H9 (cell line): ENCODE measurements at regions not wholly inside any gene's neighbourhood (a gene's known extent, or its start where the extent isn't known, plus 50 kb on each side); places are given as distances from the start of the nearest gene placed in this dataset.

ENCODE experiments used
- DNase-seq: peaks from one replicate; pipeline ENCODE4 v3.0.0-alpha.2; 2017
- H2AFZ ChIP-seq: one replicate; pipeline ENCODE4 v1.6.1; 2013; ENCODE audit warnings: mild to moderate bottlenecking, low read length, control low read depth, moderate library complexity
- H2AK5ac ChIP-seq: 2 replicates; pipeline ENCODE4 v1.6.1; 2013; ENCODE audit warnings: low read length, control low read depth, mixed read lengths; ENCODE audit not compliant: insufficient read length
- H2BK120ac ChIP-seq: one replicate; pipeline ENCODE4 v1.6.1; 2013; ENCODE audit warnings: low read depth, mild to moderate bottlenecking, low read length, control low read depth, inconsistent platforms; ENCODE audit not compliant: poor library complexity, severe bottlenecking
- H2BK12ac ChIP-seq: 2 replicates; pipeline ENCODE4 v1.6.1; 2013; ENCODE audit warnings: low read length, control low read depth, mixed read lengths, low read depth; ENCODE audit not compliant: insufficient read length
- H2BK15ac ChIP-seq: 2 replicates; pipeline ENCODE4 v1.6.1; 2013; ENCODE audit warnings: low read depth, low read length, control low read depth
- H2BK20ac ChIP-seq: one replicate; pipeline ENCODE4 v1.6.1; 2013; ENCODE audit warnings: low read depth, mild to moderate bottlenecking, low read length, control low read depth, inconsistent platforms; ENCODE audit not compliant: poor library complexity, severe bottlenecking
- H2BK5ac ChIP-seq: 2 replicates; pipeline ENCODE4 v1.6.1; 2013; ENCODE audit warnings: low read length, control low read depth, mixed read lengths; ENCODE audit not compliant: insufficient read length
- H3K14ac ChIP-seq: 2 replicates; pipeline ENCODE4 v1.6.1; 2013; ENCODE audit warnings: low read length, control low read depth; ENCODE audit not compliant: insufficient read depth
- H3K18ac ChIP-seq: 2 replicates; pipeline ENCODE4 v1.6.1; 2013; ENCODE audit warnings: low read depth, mild to moderate bottlenecking, mixed read lengths, low read length, control low read depth; ENCODE audit not compliant: insufficient read length
- H3K23ac ChIP-seq: 2 replicates; pipeline ENCODE4 v1.6.1; 2013; ENCODE audit warnings: low read length, control low read depth, mixed read lengths, low read depth; ENCODE audit not compliant: insufficient read length
- H3K23me2 ChIP-seq: 2 replicates; pipeline ENCODE4 v1.6.1; 2013; ENCODE audit warnings: low read depth, mild to moderate bottlenecking, mixed read lengths, low read length, control low read depth; ENCODE audit not compliant: insufficient read length, poor library complexity, severe bottlenecking
- H3K27ac ChIP-seq: 2 replicates; pipeline ENCODE4 v1.5.1; 2013; ENCODE audit warnings: low read length, control low read depth, mixed read lengths, low read depth; ENCODE audit not compliant: insufficient read length
- H3K27me3 ChIP-seq: 2 replicates; pipeline ENCODE4 v1.6.1; 2013; ENCODE audit warnings: low read length, control low read depth, inconsistent platforms; ENCODE audit not compliant: insufficient read depth
- H3K4ac ChIP-seq: 2 replicates; pipeline ENCODE4 v1.6.1; 2013; ENCODE audit warnings: low read depth, mild to moderate bottlenecking, control low read depth, inconsistent platforms, low read length, moderate library complexity
- H3K4me1 ChIP-seq: 2 replicates; pipeline ENCODE4 v1.6.1; 2013; ENCODE audit warnings: low read length, control low read depth, inconsistent platforms; ENCODE audit not compliant: insufficient read depth
- H3K4me2 ChIP-seq: 2 replicates; pipeline ENCODE4 v1.6.1; 2013; ENCODE audit warnings: low read length, control low read depth, mixed read lengths; ENCODE audit not compliant: insufficient read length, insufficient read depth
- H3K56ac ChIP-seq: 2 replicates; pipeline ENCODE4 v1.6.1; 2013; ENCODE audit warnings: low read depth, mild to moderate bottlenecking, mixed read lengths, low read length, control low read depth; ENCODE audit not compliant: insufficient read length
- H3K79me1 ChIP-seq: 2 replicates; pipeline ENCODE4 v1.6.1; 2013; ENCODE audit warnings: low read depth, mild to moderate bottlenecking, moderate library complexity, low read length, control low read depth, inconsistent platforms; ENCODE audit not compliant: insufficient read depth, poor library complexity, severe bottlenecking
- H3K79me2 ChIP-seq: 2 replicates; pipeline ENCODE4 v1.6.1; 2013; ENCODE audit warnings: low read length, control low read depth, inconsistent platforms; ENCODE audit not compliant: insufficient read depth
- H3K9ac ChIP-seq: 2 replicates; pipeline ENCODE4 v1.6.1; 2013; ENCODE audit warnings: low read length, control low read depth, mixed read lengths; ENCODE audit not compliant: insufficient read length; ENCODE audit errors: extremely low read depth
- H3K9me3 ChIP-seq: one replicate; pipeline ENCODE4 v1.6.1; 2013; ENCODE audit warnings: low read depth, low read length, inconsistent platforms; ENCODE audit not compliant: control insufficient read depth
- H3T11ph ChIP-seq: one replicate; pipeline ENCODE4 v1.6.1; 2013; ENCODE audit warnings: mild to moderate bottlenecking, low read length, control low read depth, inconsistent platforms
- H4K20me1 ChIP-seq: one replicate; pipeline ENCODE4 v1.6.1; 2013; ENCODE audit not compliant: control insufficient read depth, insufficient read length, insufficient read depth
- H4K5ac ChIP-seq: 2 replicates; pipeline ENCODE4 v1.6.1; 2013; ENCODE audit warnings: low read depth, mild to moderate bottlenecking, mixed read lengths, low read length, control low read depth; ENCODE audit not compliant: insufficient read length
- H4K8ac ChIP-seq: replicated peaks from 2 replicates; pipeline ENCODE4 v1.6.1; 2013; ENCODE audit warnings: low read length, control low read depth, mixed read lengths, low read depth; ENCODE audit not compliant: insufficient read length
- H4K91ac ChIP-seq: 2 replicates; pipeline ENCODE4 v1.6.1; 2013; ENCODE audit warnings: low read depth, mild to moderate bottlenecking, moderate library complexity, mixed read lengths, low read length, control low read depth; ENCODE audit not compliant: insufficient read length
- H3K27ac Mint-ChIP-seq, 3 experiments: 2 replicates in 2 of 3; 3 replicates in 1 of 3; pipeline ENCODE4 v1.8.0; 2020 to 2021; ENCODE audit warnings: mixed read lengths in 3 of 3, mild to moderate bottlenecking in 1 of 3, moderate library complexity in 1 of 3
- H3K27me3 Mint-ChIP-seq: 2 replicates; pipeline ENCODE4 v1.8.0; 2021; ENCODE audit warnings: low read depth, mild to moderate bottlenecking, moderate library complexity, mixed read lengths
- H3K36me3 Mint-ChIP-seq, 3 experiments: 2 replicates in 2 of 3; 3 replicates in 1 of 3; pipeline ENCODE4 v1.8.0; 2020 to 2021; ENCODE audit warnings: low read depth in 3 of 3, mixed read lengths in 3 of 3; ENCODE audit not compliant: insufficient read depth in 1 of 3
- H3K4me1 Mint-ChIP-seq, 2 experiments: 2 replicates each; pipeline ENCODE4 v1.8.0; 2020; ENCODE audit warnings: mixed read lengths in 2 of 2
- H3K4me3 Mint-ChIP-seq, 2 experiments: 2 replicates in 1 of 2; 3 replicates in 1 of 2; pipeline ENCODE4 v1.8.0; 2020 to 2021; ENCODE audit warnings: mild to moderate bottlenecking in 2 of 2, mixed read lengths in 2 of 2, moderate library complexity in 1 of 2
- H3K9me3 Mint-ChIP-seq, 2 experiments: 2 replicates in 1 of 2; 3 replicates in 1 of 2; pipeline ENCODE4 v1.8.0; 2020; ENCODE audit warnings: mild to moderate bottlenecking in 2 of 2, mixed read lengths in 2 of 2, moderate library complexity in 1 of 2
- WGBS: extraction: QIAGEN DNeasy Blood & Tissue Kit; methylation state at CpG from one replicate; pipeline ENCODE4 v1.1.7; 2013; ENCODE audit warnings: missing lambda C conversion rate, low lambda C conversion rate, mixed read lengths; ENCODE audit not compliant: insufficient read length; ENCODE audit errors: extremely low coverage; 5-methylcytosine and 5-hydroxymethylcytosine counted together
- TF ChIP-seq, protein P1 (sequence below): fragments of 200-600 bp; sonication (generic); conservative IDR thresholded peaks from 3 replicates; pipeline ENCODE4 v1.8.0; 2021; ENCODE audit warnings: antibody characterized with exemption, mild to moderate bottlenecking

DNA sequence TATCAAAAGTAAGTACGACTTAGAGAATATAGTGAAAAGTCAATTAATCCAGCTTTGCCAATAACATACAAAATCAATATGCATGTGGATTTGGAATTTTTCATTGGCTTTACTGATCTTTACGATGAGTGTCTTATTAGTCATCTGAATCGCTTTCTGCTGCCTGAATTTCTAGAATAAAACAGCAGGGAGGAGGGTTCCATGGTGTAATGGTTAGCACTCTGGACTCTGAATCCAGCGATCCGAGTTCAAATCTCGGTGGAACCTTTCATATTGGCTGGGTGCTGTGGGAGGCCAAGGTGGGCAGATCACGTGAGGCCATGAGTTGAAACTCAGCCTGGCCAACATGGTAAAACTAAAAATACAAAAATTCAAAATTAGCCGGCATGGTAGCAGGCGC, 448.8 kb downstream of the RNF144B start:
- no peak overlapping the region for H3K14ac ChIP-seq
- no peaks in the 10 kb centered on the region for H3K9me3 ChIP-seq
- no peak overlapping the region for H3K27ac ChIP-seq
- no peak overlapping the region for H3K27ac Mint-ChIP-seq
- no peaks in the 10 kb centered on the region for H3K27me3 Mint-ChIP-seq
- H3K18ac ChIP-seq: no peak overlapping the region
- H4K8ac ChIP-seq: no peak overlapping the region
- H4K5ac ChIP-seq: no peak overlapping the region
- no peak overlapping the region for H2BK120ac ChIP-seq
- no peak overlapping the region for H2AFZ ChIP-seq
- H3K4ac ChIP-seq: no peak overlapping the region
- H3T11ph ChIP-seq: no peak overlapping the region
- no peaks in the 10 kb centered on the region for H3K4me1 ChIP-seq
- no peaks in the 10 kb centered on the region for H3K23me2 ChIP-seq
- H4K20me1 ChIP-seq: no peaks in the 10 kb centered on the region
- H3K4me2 ChIP-seq: no peak overlapping the region
- H3K9me3 Mint-ChIP-seq: no peaks in the 10 kb centered on the region
- H3K36me3 Mint-ChIP-seq: no peaks in the 10 kb centered on the region
- no peak overlapping the region for H2AK5ac ChIP-seq
- H3K79me2 ChIP-seq: no peaks in the 10 kb centered on the region
- no peak overlapping the region for H3K23ac ChIP-seq
- no peak overlapping the region for H4K91ac ChIP-seq
- H3K56ac ChIP-seq: no peak overlapping the region
- no peak overlapping the region for H3K4me3 Mint-ChIP-seq
- no peak overlapping the region for H2BK15ac ChIP-seq
- H3K9ac ChIP-seq: no peak overlapping the region
- no peak for DNase-seq
- peaks cover 0 to 5% of the 10 kb centered on the region in 2 experiments; a peak in 2 of 4 replicates for H3K4me1 Mint-ChIP-seq
- no peak overlapping the region for H2BK12ac ChIP-seq
- TF ChIP-seq, protein P1, sequence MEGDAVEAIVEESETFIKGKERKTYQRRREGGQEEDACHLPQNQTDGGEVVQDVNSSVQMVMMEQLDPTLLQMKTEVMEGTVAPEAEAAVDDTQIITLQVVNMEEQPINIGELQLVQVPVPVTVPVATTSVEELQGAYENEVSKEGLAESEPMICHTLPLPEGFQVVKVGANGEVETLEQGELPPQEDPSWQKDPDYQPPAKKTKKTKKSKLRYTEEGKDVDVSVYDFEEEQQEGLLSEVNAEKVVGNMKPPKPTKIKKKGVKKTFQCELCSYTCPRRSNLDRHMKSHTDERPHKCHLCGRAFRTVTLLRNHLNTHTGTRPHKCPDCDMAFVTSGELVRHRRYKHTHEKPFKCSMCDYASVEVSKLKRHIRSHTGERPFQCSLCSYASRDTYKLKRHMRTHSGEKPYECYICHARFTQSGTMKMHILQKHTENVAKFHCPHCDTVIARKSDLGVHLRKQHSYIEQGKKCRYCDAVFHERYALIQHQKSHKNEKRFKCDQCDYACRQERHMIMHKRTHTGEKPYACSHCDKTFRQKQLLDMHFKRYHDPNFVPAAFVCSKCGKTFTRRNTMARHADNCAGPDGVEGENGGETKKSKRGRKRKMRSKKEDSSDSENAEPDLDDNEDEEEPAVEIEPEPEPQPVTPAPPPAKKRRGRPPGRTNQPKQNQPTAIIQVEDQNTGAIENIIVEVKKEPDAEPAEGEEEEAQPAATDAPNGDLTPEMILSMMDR: no peak
- no peaks in the 10 kb centered on the region for H3K79me1 ChIP-seq
- no peak overlapping the region for H2BK20ac ChIP-seq
- no peaks in the 10 kb centered on the region for H3K27me3 ChIP-seq
- no CpG with 5 or more reads among the region's 9 CpGs for WGBS
- H2BK5ac ChIP-seq: no peak overlapping the region
